Chondrocyte (in vitro differentiated cells): ENCODE measurements at regions not wholly inside any gene's neighbourhood (a gene's known extent, or its start where the extent isn't known, plus 50 kb on each side); places are given as distances from the start of the nearest gene placed in this dataset.

Source experiments
- DNase-seq: peaks from one replicate; pipeline ENCODE4 v3.0.0; 2021; ENCODE audit warnings: mixed read lengths, low spot score
- H3K27ac Mint-ChIP-seq: one replicate; pipeline ENCODE4 v1.8.0; 2021; ENCODE audit warnings: mild to moderate bottlenecking, moderate library complexity, mixed read lengths; ENCODE audit not compliant: unreplicated experiment
- H3K27me3 Mint-ChIP-seq: 2 replicates; pipeline ENCODE4 v1.8.0; 2021; ENCODE audit warnings: low read depth, mixed read lengths
- H3K36me3 Mint-ChIP-seq: 2 replicates; pipeline ENCODE4 v1.8.0; 2021; ENCODE audit warnings: low read depth, mixed read lengths
- H3K4me1 Mint-ChIP-seq: 2 replicates; pipeline ENCODE4 v1.8.0; 2021; ENCODE audit warnings: low read depth, mild to moderate bottlenecking, mixed read lengths
- H3K4me3 Mint-ChIP-seq: one replicate; pipeline ENCODE4 v1.8.0; 2021; ENCODE audit warnings: mild to moderate bottlenecking, moderate library complexity, mixed read lengths; ENCODE audit not compliant: unreplicated experiment
- H3K9me3 Mint-ChIP-seq: 2 replicates; pipeline ENCODE4 v1.8.0; 2021; ENCODE audit warnings: low read depth, mixed read lengths
- TF ChIP-seq, protein P1 (sequence below): fragments of 200-600 bp; sonication (generic); IDR thresholded peaks from 2 replicates; pipeline ENCODE4 v1.5.0; 2021; ENCODE audit warnings: antibody characterized with exemption, mild to moderate bottlenecking, moderate library complexity

DNA sequence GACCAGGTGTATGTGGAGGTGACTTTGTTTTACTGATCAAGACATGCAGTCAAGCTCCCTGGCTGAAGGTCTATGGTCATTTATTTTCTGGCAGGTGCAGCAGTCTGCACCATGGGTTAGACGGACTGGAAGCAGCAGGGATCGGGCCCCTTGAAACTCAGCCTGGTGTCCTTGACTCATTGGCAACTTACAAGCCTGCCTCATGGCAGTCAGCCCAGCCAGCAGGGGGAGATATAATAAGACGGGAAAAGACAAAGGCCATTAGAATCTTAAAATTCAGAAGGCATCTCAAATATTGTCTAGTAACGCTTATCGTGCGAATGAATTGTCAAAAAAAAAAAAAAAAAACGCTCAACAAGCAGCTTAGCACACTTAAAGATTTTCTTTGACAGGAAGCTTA lies 308.2 kb downstream of the EN1 start:
- Mint-ChIP-seq H3K27me3 (peaks cover 12% of the 10 kb centered on the region), H3K4me1 (no peaks in the 10 kb centered on the region), H3K36me3 (no peaks in the 10 kb centered on the region), H3K4me3 (no peak overlapping the region), H3K27ac (no peak overlapping the region), H3K9me3 (peaks cover 6% of the 10 kb centered on the region)
- DNase-seq: no peak
- TF ChIP-seq, protein P1, sequence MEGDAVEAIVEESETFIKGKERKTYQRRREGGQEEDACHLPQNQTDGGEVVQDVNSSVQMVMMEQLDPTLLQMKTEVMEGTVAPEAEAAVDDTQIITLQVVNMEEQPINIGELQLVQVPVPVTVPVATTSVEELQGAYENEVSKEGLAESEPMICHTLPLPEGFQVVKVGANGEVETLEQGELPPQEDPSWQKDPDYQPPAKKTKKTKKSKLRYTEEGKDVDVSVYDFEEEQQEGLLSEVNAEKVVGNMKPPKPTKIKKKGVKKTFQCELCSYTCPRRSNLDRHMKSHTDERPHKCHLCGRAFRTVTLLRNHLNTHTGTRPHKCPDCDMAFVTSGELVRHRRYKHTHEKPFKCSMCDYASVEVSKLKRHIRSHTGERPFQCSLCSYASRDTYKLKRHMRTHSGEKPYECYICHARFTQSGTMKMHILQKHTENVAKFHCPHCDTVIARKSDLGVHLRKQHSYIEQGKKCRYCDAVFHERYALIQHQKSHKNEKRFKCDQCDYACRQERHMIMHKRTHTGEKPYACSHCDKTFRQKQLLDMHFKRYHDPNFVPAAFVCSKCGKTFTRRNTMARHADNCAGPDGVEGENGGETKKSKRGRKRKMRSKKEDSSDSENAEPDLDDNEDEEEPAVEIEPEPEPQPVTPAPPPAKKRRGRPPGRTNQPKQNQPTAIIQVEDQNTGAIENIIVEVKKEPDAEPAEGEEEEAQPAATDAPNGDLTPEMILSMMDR: peak; percentile 68

DNA sequence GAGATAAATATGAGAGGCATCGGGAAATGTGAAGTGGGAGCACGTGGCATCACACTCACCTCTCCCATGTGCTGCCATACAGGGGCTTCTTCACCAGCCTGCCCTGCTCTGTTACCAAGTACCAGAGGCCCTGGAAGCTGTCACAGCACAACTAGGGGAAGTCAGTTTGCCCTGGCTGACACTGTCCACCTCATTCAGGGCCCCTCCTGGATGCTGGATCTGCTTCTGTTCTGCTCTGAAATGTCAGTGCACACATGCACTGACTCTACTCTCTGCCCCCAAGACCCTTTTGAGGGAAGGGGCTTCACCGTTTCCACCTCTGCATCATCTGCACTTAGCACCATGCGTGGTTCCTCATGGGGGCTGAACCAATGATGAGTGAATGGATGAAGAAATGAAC lies 311.1 kb downstream of the EN1 start:
- no peak overlapping the region for H3K4me3 Mint-ChIP-seq
- no peak for DNase-seq
- TF ChIP-seq, protein P1: no peak
- H3K27me3 Mint-ChIP-seq: peaks cover 7% of the 10 kb centered on the region
- no peaks in the 10 kb centered on the region for H3K4me1 Mint-ChIP-seq
- H3K27ac Mint-ChIP-seq: no peak overlapping the region
- peaks cover 3% of the 10 kb centered on the region for H3K9me3 Mint-ChIP-seq
- no peaks in the 10 kb centered on the region for H3K36me3 Mint-ChIP-seq

DNA sequence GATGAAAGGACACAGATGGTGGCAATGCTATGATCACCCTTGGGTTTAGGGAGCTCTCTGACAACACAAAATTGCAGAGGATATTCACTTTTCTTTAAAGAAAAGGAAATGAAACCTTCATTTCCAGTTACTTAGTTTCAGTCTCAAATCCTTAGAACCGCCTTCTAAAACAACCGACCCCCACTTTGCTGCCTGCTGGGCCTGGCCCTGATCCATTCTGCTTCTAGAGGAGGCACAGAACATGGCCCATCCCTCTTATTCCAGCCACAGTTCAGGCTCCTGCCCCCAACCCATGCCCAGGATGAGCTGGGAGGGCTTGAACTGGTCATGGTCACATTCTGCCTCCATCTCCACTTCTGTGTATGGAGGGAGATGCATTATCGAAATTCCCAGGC lies 311.6 kb downstream of the EN1 start:
- no peaks in the 10 kb centered on the region for H3K36me3 Mint-ChIP-seq
- no peak overlapping the region for H3K4me3 Mint-ChIP-seq
- peaks cover 7% of the 10 kb centered on the region for H3K27me3 Mint-ChIP-seq
- H3K27ac Mint-ChIP-seq: no peak overlapping the region
- no peak for DNase-seq
- H3K4me1 Mint-ChIP-seq: no peaks in the 10 kb centered on the region
- H3K9me3 Mint-ChIP-seq: peaks cover 3% of the 10 kb centered on the region
- TF ChIP-seq, protein P1: no peak

DNA sequence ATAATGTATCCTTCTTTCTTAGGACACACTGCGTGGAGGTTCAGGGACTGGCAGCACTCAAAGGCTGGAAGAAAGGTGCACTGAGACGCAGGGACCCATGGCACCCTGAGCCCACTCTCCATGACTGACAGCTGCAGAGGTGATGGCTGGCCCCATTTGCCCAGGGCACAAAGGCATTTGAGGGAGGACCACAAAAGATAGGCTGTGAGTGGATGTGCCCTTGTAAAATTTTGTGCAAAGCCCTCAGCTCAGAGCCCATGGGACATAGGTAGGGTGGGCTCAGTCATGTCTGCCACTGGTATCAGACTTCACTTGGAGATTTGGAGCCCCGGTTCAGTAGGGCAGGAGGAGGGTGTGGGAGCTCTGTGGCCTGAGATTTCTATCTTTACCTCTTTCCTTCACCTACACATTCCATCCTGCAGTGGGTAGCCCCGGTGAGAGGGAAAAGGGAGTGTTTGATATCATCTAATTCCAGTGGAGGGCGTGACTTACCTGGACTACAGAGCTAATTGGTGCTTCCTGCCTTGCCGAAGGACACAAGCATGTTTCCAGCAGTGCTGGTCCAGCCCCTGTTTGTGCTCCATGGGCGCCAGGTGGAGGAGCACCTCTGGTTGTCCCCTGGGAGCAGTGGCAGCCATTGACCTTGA lies 312.2 kb downstream of the EN1 start:
- Mint-ChIP-seq H3K27ac (no peak overlapping the region), H3K27me3 (peaks cover 7% of the 10 kb centered on the region), H3K9me3 (peaks cover 3% of the 10 kb centered on the region), H3K36me3 (no peaks in the 10 kb centered on the region), H3K4me1 (no peaks in the 10 kb centered on the region), H3K4me3 (no peak overlapping the region)
- TF ChIP-seq, protein P1: no peak
- DNase-seq: no peak

DNA sequence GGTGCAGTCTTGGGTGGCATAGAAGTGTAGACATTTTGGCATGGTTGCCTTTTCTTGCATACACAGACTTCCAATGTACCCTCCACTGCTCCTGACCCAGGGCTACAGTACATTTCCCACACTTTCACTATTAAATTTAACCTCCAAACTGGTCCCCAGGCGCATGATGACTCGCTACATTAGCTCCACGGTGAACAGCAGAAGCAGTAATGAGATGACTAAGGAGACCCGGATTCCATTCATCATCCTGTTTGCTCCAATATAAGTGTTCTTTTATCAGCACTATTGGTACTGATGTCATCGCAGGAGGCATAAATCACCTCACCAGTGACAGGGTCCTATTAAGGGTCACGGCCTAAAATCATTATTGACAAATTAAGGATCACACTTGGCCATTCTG lies 316.5 kb downstream of the EN1 start:
- Mint-ChIP-seq H3K27ac (no peak overlapping the region), H3K36me3 (no peaks in the 10 kb centered on the region)

More for the DNA sequence above, 316.5 kb downstream of the EN1 start:
- H3K27me3 Mint-ChIP-seq: peaks cover 5% of the 10 kb centered on the region
- no peak for DNase-seq
- H3K4me1 Mint-ChIP-seq: no peaks in the 10 kb centered on the region
- TF ChIP-seq, protein P1: no peak
- no peak overlapping the region for H3K4me3 Mint-ChIP-seq
- peaks cover 5% of the 10 kb centered on the region for H3K9me3 Mint-ChIP-seq
